ENCODE measurements at regions not wholly inside any gene's neighbourhood (a gene's known extent, or its start where the extent isn't known, plus 50 kb on each side); places are given as distances from the start of the nearest gene placed in this dataset.

GRCh38 chr9:25284365-25284764, 393.9 kb downstream of the TUSC1 start:
- no peak for DNase-seq
- H3K36me3 Mint-ChIP-seq (ENCODE audit: low read depth): no peaks in the 10 kb centered on the region
- no peak overlapping the region for H3K27ac Mint-ChIP-seq
- H3K4me1 Mint-ChIP-seq (ENCODE audit: low read depth): no peaks in the 10 kb centered on the region
- peaks cover 20% of the 10 kb centered on the region for H3K9me3 Mint-ChIP-seq
- no peaks in the 10 kb centered on the region for H3K27me3 Mint-ChIP-seq
- H3K4me3 Mint-ChIP-seq: no peak overlapping the region

GRCh38 chr9:25282946-25283345, 395.3 kb downstream of the TUSC1 start:
- Mint-ChIP-seq H3K9me3 (peaks cover 8% of the 10 kb centered on the region), H3K36me3 (ENCODE audit: low read depth) (no peaks in the 10 kb centered on the region), H3K4me3 (no peak overlapping the region), H3K27ac (no peak overlapping the region), H3K4me1 (ENCODE audit: low read depth) (no peaks in the 10 kb centered on the region), H3K27me3 (no peaks in the 10 kb centered on the region)
- no peak for DNase-seq

- no peak overlapping the region for H3K4me3 Mint-ChIP-seq
- H3K9me3 Mint-ChIP-seq: peaks cover 30% of the 10 kb centered on the region
- H3K27me3 Mint-ChIP-seq: no peaks in the 10 kb centered on the region
- H3K4me1 Mint-ChIP-seq (ENCODE audit: low read depth): no peaks in the 10 kb centered on the region
- no peaks in the 10 kb centered on the region for H3K36me3 Mint-ChIP-seq (ENCODE audit: low read depth)
- H3K27ac Mint-ChIP-seq: no peak overlapping the region
- DNase-seq: no peak
Measured at GRCh38 chr9:25261445-25261844, 416.8 kb downstream of the TUSC1 start.

GRCh38 chr9:25260046-25260445, 418.2 kb downstream of the TUSC1 start:
- Mint-ChIP-seq H3K4me3 (no peak overlapping the region), H3K4me1 (ENCODE audit: low read depth) (no peaks in the 10 kb centered on the region), H3K27ac (no peak overlapping the region), H3K27me3 (no peaks in the 10 kb centered on the region), H3K9me3 (peaks cover 35% of the 10 kb centered on the region), H3K36me3 (ENCODE audit: low read depth) (no peaks in the 10 kb centered on the region)
- DNase-seq: no peak

GRCh38 chr9:25255216-25255615, 423.0 kb downstream of the TUSC1 start:
- Mint-ChIP-seq H3K27ac (no peak overlapping the region), H3K9me3 (peaks cover 16% of the 10 kb centered on the region), H3K4me3 (no peak overlapping the region), H3K27me3 (no peaks in the 10 kb centered on the region), H3K4me1 (ENCODE audit: low read depth) (no peaks in the 10 kb centered on the region), H3K36me3 (ENCODE audit: low read depth) (no peaks in the 10 kb centered on the region)
- no peak for DNase-seq

- no peak overlapping the region for H3K27ac Mint-ChIP-seq
- H3K4me3 Mint-ChIP-seq: no peak overlapping the region
- no peaks in the 10 kb centered on the region for H3K36me3 Mint-ChIP-seq (ENCODE audit: low read depth)
- peaks cover 16% of the 10 kb centered on the region for H3K9me3 Mint-ChIP-seq
- H3K4me1 Mint-ChIP-seq (ENCODE audit: low read depth): no peaks in the 10 kb centered on the region
- DNase-seq: no peak
- H3K27me3 Mint-ChIP-seq: no peaks in the 10 kb centered on the region
Measured at GRCh38 chr9:25254051-25254450, 424.2 kb downstream of the TUSC1 start.

GRCh38 chr9:25241421-25241820, 436.8 kb downstream of the TUSC1 start:
- Mint-ChIP-seq H3K27me3 (no peaks in the 10 kb centered on the region), H3K27ac (no peak overlapping the region), H3K36me3 (ENCODE audit: low read depth) (no peaks in the 10 kb centered on the region), H3K9me3 (peaks cover 32% of the 10 kb centered on the region), H3K4me3 (no peak overlapping the region), H3K4me1 (ENCODE audit: low read depth) (no peaks in the 10 kb centered on the region)
- no peak for DNase-seq

GRCh38 chr9:25226901-25227686, 451.1 kb downstream of the TUSC1 start:
- no peak overlapping the region for H3K4me3 Mint-ChIP-seq
- no peak overlapping the region for H3K27ac Mint-ChIP-seq
- H3K9me3 Mint-ChIP-seq: peaks cover 38% of the 10 kb centered on the region
- no peaks in the 10 kb centered on the region for H3K27me3 Mint-ChIP-seq
- no peaks in the 10 kb centered on the region for H3K36me3 Mint-ChIP-seq (ENCODE audit: low read depth)
- DNase-seq: no peak
- no peaks in the 10 kb centered on the region for H3K4me1 Mint-ChIP-seq (ENCODE audit: low read depth)

- Mint-ChIP-seq H3K4me3 (no peak overlapping the region), H3K27me3 (no peaks in the 10 kb centered on the region), H3K9me3 (peaks cover 37% of the 10 kb centered on the region), H3K4me1 (ENCODE audit: low read depth) (no peaks in the 10 kb centered on the region), H3K27ac (no peak overlapping the region), H3K36me3 (ENCODE audit: low read depth) (no peaks in the 10 kb centered on the region)
- no peak for DNase-seq
Measured at GRCh38 chr9:25225938-25226760, 452.1 kb downstream of the TUSC1 start.

GRCh38 chr9:25224996-25225395, 453.2 kb downstream of the TUSC1 start:
- no peak overlapping the region for H3K4me3 Mint-ChIP-seq
- no peak for DNase-seq
- no peak overlapping the region for H3K27ac Mint-ChIP-seq
- H3K4me1 Mint-ChIP-seq (ENCODE audit: low read depth): no peaks in the 10 kb centered on the region
- no peaks in the 10 kb centered on the region for H3K36me3 Mint-ChIP-seq (ENCODE audit: low read depth)
- no peaks in the 10 kb centered on the region for H3K27me3 Mint-ChIP-seq
- peaks cover 33% of the 10 kb centered on the region for H3K9me3 Mint-ChIP-seq

GRCh38 chr9:25224309-25224708, 453.9 kb downstream of the TUSC1 start:
- Mint-ChIP-seq H3K27me3 (no peaks in the 10 kb centered on the region), H3K36me3 (ENCODE audit: low read depth) (no peaks in the 10 kb centered on the region), H3K4me3 (no peak overlapping the region), H3K9me3 (peaks cover 26% of the 10 kb centered on the region), H3K27ac (no peak overlapping the region), H3K4me1 (ENCODE audit: low read depth) (no peaks in the 10 kb centered on the region)
- no peak for DNase-seq

GRCh38 chr9:25212361-25212760, 465.9 kb downstream of the TUSC1 start:
- H3K27me3 Mint-ChIP-seq: no peaks in the 10 kb centered on the region
- peaks cover 24% of the 10 kb centered on the region for H3K9me3 Mint-ChIP-seq
- no peaks in the 10 kb centered on the region for H3K4me1 Mint-ChIP-seq (ENCODE audit: low read depth)
- no peak overlapping the region for H3K4me3 Mint-ChIP-seq
- DNase-seq: no peak
- no peaks in the 10 kb centered on the region for H3K36me3 Mint-ChIP-seq (ENCODE audit: low read depth)
- H3K27ac Mint-ChIP-seq: no peak overlapping the region

- H3K27me3 Mint-ChIP-seq: no peaks in the 10 kb centered on the region
- no peaks in the 10 kb centered on the region for H3K36me3 Mint-ChIP-seq (ENCODE audit: low read depth)
- H3K4me3 Mint-ChIP-seq: no peak overlapping the region
- no peak overlapping the region for H3K27ac Mint-ChIP-seq
- no peaks in the 10 kb centered on the region for H3K4me1 Mint-ChIP-seq (ENCODE audit: low read depth)
- peaks cover 30% of the 10 kb centered on the region for H3K9me3 Mint-ChIP-seq
- DNase-seq: no peak
Measured at GRCh38 chr9:25207402-25208195, 470.6 kb downstream of the TUSC1 start.

- H3K27me3 Mint-ChIP-seq: no peaks in the 10 kb centered on the region
- no peak overlapping the region for H3K4me3 Mint-ChIP-seq
- no peak for DNase-seq
- no peaks in the 10 kb centered on the region for H3K36me3 Mint-ChIP-seq (ENCODE audit: low read depth)
- no peaks in the 10 kb centered on the region for H3K4me1 Mint-ChIP-seq (ENCODE audit: low read depth)
- peaks cover 37% of the 10 kb centered on the region for H3K9me3 Mint-ChIP-seq
- H3K27ac Mint-ChIP-seq: no peak overlapping the region
Measured at GRCh38 chr9:25206027-25206426, 472.2 kb downstream of the TUSC1 start.

All from activated T-cell treated with anti-CD3 and anti-CD28 coated beads, Interleukin-2, amount 50 U/mL, for 24 hours (primary cell).